Panc1 (cell line): ENCODE measurements at regions not wholly inside any gene's neighbourhood (a gene's known extent, or its start where the extent isn't known, plus 50 kb on each side); places are given as distances from the start of the nearest gene placed in this dataset.

Experiments
- ATAC-seq: fragments of 200-7000 bp; cut with Tn5 transposase; 2 replicates; pipeline ENCODE4 v1.9.1; 2020; ENCODE audit warnings: mild to moderate bottlenecking, moderate library complexity
- BruUV-seq: library from RNA; stranded (reverse); fragments of 400-500 nt; replicated peaks from 2 replicates; lab custom pipeline; 2021; lab: Mats Ljungman, UMichigan
- CTCF ChIA-PET: fragments of 300-600 bp; sonication (Branson Sonifier 250); formaldehyde crosslinking; loops from one replicate; lab custom pipeline; 2022; ENCODE audit warnings: antibody characterized with exemption; lab: Charles Lee
- POLR2A ChIA-PET: fragments of 300-600 bp; sonication (Branson Sonifier 250); formaldehyde crosslinking; loops from one replicate; lab custom pipeline; 2022; ENCODE audit warnings: antibody characterized with exemption; lab: Charles Lee
- DNase-seq: peaks from one replicate; pipeline ENCODE4 v3.0.0-alpha.2; 2010; ENCODE audit warnings: low read depth, low spot score
- H3K27ac ChIP-seq: 2 replicates; pipeline ENCODE4 v1.5.1; 2011; ENCODE audit warnings: mild to moderate bottlenecking, low read length, inconsistent platforms
- H3K27me3 ChIP-seq: fragments of 200-500 bp; sonication (Bioruptor generic); 2 replicates; pipeline ENCODE4 v1.6.0; 2014; ENCODE audit warnings: low read length, inconsistent platforms; ENCODE audit not compliant: control insufficient read depth, insufficient read depth
- H3K36me3 ChIP-seq: fragments of 200-500 bp; sonication (Bioruptor generic); 2 replicates; pipeline ENCODE4 v1.5.1; 2014; ENCODE audit warnings: inconsistent platforms, mild to moderate bottlenecking, low read length, moderate library complexity; ENCODE audit not compliant: control insufficient read depth, insufficient read depth
- H3K4me1 ChIP-seq: 2 replicates; pipeline ENCODE4 v1.5.1; 2011; ENCODE audit warnings: inconsistent platforms, mild to moderate bottlenecking, low read length, moderate library complexity; ENCODE audit not compliant: control insufficient read depth, insufficient read depth
- H3K4me3 ChIP-seq, 2 experiments: 2 replicates each; pipeline ENCODE4 v1.5.1; 2011 to 2012; ENCODE audit warnings: low read depth in 2 of 2, low read length in 2 of 2, mild to moderate bottlenecking in 2 of 2, inconsistent platforms in 1 of 2, moderate library complexity in 1 of 2
- H3K9me3 ChIP-seq: fragments of 200-500 bp; sonication (Bioruptor generic); 2 replicates; pipeline ENCODE4 v1.5.1; 2014; ENCODE audit warnings: low read depth, mild to moderate bottlenecking, inconsistent platforms, low read length, moderate library complexity; ENCODE audit not compliant: control insufficient read depth, insufficient read depth
- CTCF ChIP-seq: fragments of 450-650 bp; IDR thresholded peaks from 2 replicates; pipeline ENCODE4 v1.5.1; 2017; ENCODE audit warnings: mild to moderate bottlenecking
- POLR2AphosphoS5 ChIP-seq: IDR thresholded peaks from 2 replicates; pipeline ENCODE4 v1.6.1; 2012; ENCODE audit warnings: mild to moderate bottlenecking, low read depth, low read length, moderate library complexity
- REST ChIP-seq, 2 experiments: IDR thresholded peaks; 2 replicates each; pipeline ENCODE4 v1.6.1; 2011 to 2012; ENCODE audit warnings: low read depth in 2 of 2, control low read depth in 1 of 2, low read length in 1 of 2, mild to moderate bottlenecking in 1 of 2, moderate library complexity in 1 of 2; ENCODE audit not compliant: insufficient read depth in 1 of 2
- SIN3A ChIP-seq: IDR thresholded peaks from 2 replicates; pipeline ENCODE4 v1.6.1; 2012; ENCODE audit warnings: low read depth, mild to moderate bottlenecking, low read length, moderate library complexity, borderline replicate concordance; ENCODE audit not compliant: insufficient read depth
- TCF7L2 ChIP-seq: IDR thresholded peaks from 2 replicates; pipeline ENCODE4 v1.6.1; 2011; ENCODE audit warnings: mild to moderate bottlenecking, low read depth, low read length, inconsistent platforms
- in situ Hi-C: cut with HindIII; loops from 2 replicates; pipeline ENCODE4 v1.10.0; 2016; ENCODE audit warnings: low sequenced_read_pairs, low pct_unique_long_range_greater_than_20kb
- intact Hi-C: fragments of 100-400 bp; cut with micrococcal nuclease; formaldehyde crosslinking; loops from one replicate; pipeline ENCODE4 v1.10.0; 2022; ENCODE audit not compliant: unreplicated experiment

GRCh38 chr9:90729351-90729750 is 72.3 kb upstream of the SYK start:
- DNase-seq (no peak), ATAC-seq (no peak)
- Histone ChIP-seq H3K4me1 (no peaks in the 10 kb centered on the region), H3K36me3 (no peaks in the 10 kb centered on the region), H3K27ac (no peak overlapping the region), H3K4me3 (no peak overlapping the region), H3K9me3 (no peaks in the 10 kb centered on the region), H3K27me3 (no peaks in the 10 kb centered on the region)
- CTCF ChIA-PET: no interaction called here
- BruUV-seq: no TSS peak
- TF ChIP-seq POLR2AphosphoS5: no peak
- no peak for TF ChIP-seq CTCF
- no peak for TF ChIP-seq SIN3A
- no peak for TF ChIP-seq TCF7L2
- in situ Hi-C loops (no loop called here), intact Hi-C loops (no loop called here)
- POLR2A ChIA-PET: no interaction called here

- H3K4me3 ChIP-seq: no peak overlapping the region
- TF ChIP-seq SIN3A: no peak
- no peak for TF ChIP-seq CTCF
- TF ChIP-seq REST (IDR thresholded peaks at IDR 0.05; ENCODE audit: insufficient read depth in 1 of 2, low read depth in 2 of 2, low read length in 1 of 2): no peak
- no peak for TF ChIP-seq TCF7L2
- TF ChIP-seq POLR2AphosphoS5: no peak
- no TSS peak for BruUV-seq
- no peaks in the 10 kb centered on the region for H3K4me1 ChIP-seq
- ChIA-PET POLR2A (no interaction called here), CTCF (no interaction called here)
- H3K36me3 ChIP-seq: no peaks in the 10 kb centered on the region
- H3K27ac ChIP-seq: no peak overlapping the region
- no peaks in the 10 kb centered on the region for H3K27me3 ChIP-seq
- ATAC-seq (no peak), DNase-seq (no peak)
- no peaks in the 10 kb centered on the region for H3K9me3 ChIP-seq
- in situ Hi-C loops: no loop called here
- intact Hi-C loops: no loop called here
Measured at GRCh38 chr9:90727488-90727887, 74.1 kb upstream of the SYK start.
